Upper lobe of left lung (tissue), 4 donors: ENCODE measurements at regions not wholly inside any gene's neighbourhood (a gene's known extent, or its start where the extent isn't known, plus 50 kb on each side); places are given as distances from the start of the nearest gene placed in this dataset.
"Not testable (repeated sequence)": the region's sequence is repeated elsewhere in the genome, so short reads cannot be mapped to it uniquely, and the experiment has no call there.

Experiments used
- POLR2A ChIP-seq, 4 donors: fragments of 450-650 bp; IDR thresholded peaks; one replicate each; pipeline ENCODE4 v1.5.1; 2016 to 2017; ENCODE audit warnings: antibody characterized with exemption in 4 of 4, mild to moderate bottlenecking in 2 of 4
- POLR2AphosphoS5 ChIP-seq, 2 donors: sonication (generic); formaldehyde crosslinking; IDR thresholded peaks; one replicate each; pipeline ENCODE4 v1.5.1; 2017; ENCODE audit warnings: antibody characterized with exemption in 2 of 2
- TF ChIP-seq, protein P1 (sequence below), 6 experiments: fragments of 450-650 bp in 4 of 6; fragments of 200-600 bp in 2 of 6; sonication (generic) in 2 of 6; IDR thresholded peaks; one replicate each; pipeline ENCODE4 v1.5.1; 2016 to 2019; ENCODE audit warnings: antibody characterized with exemption in 6 of 6

DNA sequence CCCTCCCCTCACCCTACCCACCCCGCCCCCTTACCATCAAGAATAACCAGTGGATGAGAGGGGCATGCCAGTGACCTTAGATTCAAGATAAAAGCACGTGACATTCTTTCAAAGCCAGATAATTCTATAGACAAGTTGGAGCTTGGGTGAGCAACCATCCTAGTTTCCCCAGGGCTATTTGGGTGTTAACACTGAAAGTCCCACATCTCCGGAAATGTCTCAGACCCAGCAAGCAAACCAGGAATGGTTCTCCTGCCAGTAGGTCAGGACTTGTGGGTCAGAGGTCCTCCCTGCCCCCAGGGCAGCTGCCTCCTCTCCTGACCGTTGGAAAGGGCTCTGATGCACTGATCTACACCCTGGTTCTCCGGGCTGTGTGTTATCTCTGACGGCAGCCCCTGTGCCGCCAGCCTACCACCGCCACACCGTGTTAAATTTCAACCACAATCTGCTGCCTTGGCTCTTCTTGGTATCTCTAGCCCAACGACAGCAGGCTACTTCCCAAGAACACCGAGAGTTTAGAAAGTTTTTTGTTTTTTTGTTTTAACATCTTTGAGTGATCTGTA lies 287.0 kb downstream of the BCL2L11 start:
- not testable (repeated sequence) for TF ChIP-seq POLR2A, POLR2AphosphoS5 (IDR thresholded peaks at IDR 0.05)
- TF ChIP-seq, protein P1, sequence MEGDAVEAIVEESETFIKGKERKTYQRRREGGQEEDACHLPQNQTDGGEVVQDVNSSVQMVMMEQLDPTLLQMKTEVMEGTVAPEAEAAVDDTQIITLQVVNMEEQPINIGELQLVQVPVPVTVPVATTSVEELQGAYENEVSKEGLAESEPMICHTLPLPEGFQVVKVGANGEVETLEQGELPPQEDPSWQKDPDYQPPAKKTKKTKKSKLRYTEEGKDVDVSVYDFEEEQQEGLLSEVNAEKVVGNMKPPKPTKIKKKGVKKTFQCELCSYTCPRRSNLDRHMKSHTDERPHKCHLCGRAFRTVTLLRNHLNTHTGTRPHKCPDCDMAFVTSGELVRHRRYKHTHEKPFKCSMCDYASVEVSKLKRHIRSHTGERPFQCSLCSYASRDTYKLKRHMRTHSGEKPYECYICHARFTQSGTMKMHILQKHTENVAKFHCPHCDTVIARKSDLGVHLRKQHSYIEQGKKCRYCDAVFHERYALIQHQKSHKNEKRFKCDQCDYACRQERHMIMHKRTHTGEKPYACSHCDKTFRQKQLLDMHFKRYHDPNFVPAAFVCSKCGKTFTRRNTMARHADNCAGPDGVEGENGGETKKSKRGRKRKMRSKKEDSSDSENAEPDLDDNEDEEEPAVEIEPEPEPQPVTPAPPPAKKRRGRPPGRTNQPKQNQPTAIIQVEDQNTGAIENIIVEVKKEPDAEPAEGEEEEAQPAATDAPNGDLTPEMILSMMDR (IDR thresholded peaks at IDR 0.05), result not testable (repeated sequence)
